ENCODE measurements at regions not wholly inside any gene's neighbourhood (a gene's known extent, or its start where the extent isn't known, plus 50 kb on each side); places are given as distances from the start of the nearest gene placed in this dataset.

DNA sequence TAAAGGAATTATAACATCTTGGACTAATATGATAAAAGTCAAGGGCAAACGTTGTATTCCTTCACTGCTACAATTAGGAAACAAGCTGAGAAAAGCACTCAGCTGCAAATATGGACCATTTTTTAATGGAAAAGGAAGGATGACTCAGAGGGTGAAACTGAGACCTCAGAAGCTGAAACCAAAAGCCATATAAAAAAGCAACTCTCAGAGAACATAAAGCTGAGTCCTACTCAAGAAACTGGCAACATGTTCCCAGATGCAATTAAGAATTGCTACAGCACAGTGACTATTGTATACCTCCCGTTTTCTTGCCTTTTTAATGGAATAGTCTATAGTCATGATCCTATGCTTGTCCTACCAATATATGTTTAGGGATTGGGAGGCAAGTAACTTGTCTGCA, 1106.4 kb upstream of the INTU start:
- intact Hi-C loops (cut with DNase I) = no loop called here
- H3K27ac ChIP-seq = no peak overlapping the region
- no peak for DNase-seq
- H3K9me3 ChIP-seq = no peaks in the 10 kb centered on the region
- 81 to 89% (median 84%) methylated on average over 2 of the region's 2 CpGs for WGBS, 3 donors
- TF ChIP-seq CTCF (IDR thresholded peaks at IDR 0.05) (no peak), EP300 (IDR thresholded peaks at IDR 0.05) (no peak), POLR2A (IDR thresholded peaks at IDR 0.05) (no peak)
- no peak overlapping the region for H3K4me3 ChIP-seq
- no peaks in the 10 kb centered on the region for H3K4me1 ChIP-seq (ENCODE audit: insufficient read depth)
- H3K36me3 ChIP-seq = no peaks in the 10 kb centered on the region
- no peaks in the 10 kb centered on the region for H3K27me3 ChIP-seq

GRCh38 chr4:126529997-126530396, 1102.8 kb upstream of the INTU start:
- no peak overlapping the region for H3K27ac ChIP-seq
- H3K4me3 ChIP-seq = no peak overlapping the region
- TF ChIP-seq EP300 (IDR thresholded peaks at IDR 0.05) (no peak), CTCF (IDR thresholded peaks at IDR 0.05) (no peak), POLR2A (IDR thresholded peaks at IDR 0.05) (no peak)
- H3K27me3 ChIP-seq = no peaks in the 10 kb centered on the region
- H3K4me1 ChIP-seq (ENCODE audit: insufficient read depth) = no peaks in the 10 kb centered on the region
- intact Hi-C loops (cut with DNase I) = no loop called here
- 77 to 83% (median 82%) methylated on average over 2 of the region's 2 CpGs for WGBS, 3 donors
- H3K9me3 ChIP-seq = no peaks in the 10 kb centered on the region
- no peak for DNase-seq
- no peaks in the 10 kb centered on the region for H3K36me3 ChIP-seq

DNA sequence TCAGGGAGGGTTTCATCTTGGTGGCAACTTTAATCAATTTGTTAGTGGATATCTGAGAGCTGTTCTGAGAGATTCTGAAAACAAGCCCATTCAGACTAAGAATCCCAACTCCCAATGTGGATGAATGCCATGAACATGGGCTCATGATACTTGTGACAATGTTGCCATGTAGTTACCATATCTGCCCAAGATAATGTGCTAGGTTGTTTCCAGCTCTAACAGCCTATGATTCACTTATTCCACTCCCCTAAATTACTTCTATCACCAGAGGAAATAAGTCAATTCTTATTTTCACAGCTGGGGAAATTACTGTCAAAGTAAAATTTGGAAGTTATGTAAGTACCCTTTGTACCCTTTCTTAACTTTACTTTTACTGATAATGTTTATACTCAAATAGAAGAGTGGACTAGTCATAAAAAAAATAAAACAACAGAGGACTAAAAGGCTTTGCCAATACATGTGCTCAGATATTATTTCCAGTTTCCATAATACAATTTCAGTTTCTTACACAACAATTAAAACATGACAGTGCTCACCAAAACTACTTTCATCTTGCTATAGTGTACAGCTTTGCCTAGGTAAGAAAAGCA, 1101.7 kb upstream of the INTU start:
- H3K4me1 ChIP-seq (ENCODE audit: insufficient read depth) = no peaks in the 10 kb centered on the region
- intact Hi-C loops (cut with DNase I) = no loop called here
- H3K27me3 ChIP-seq = no peaks in the 10 kb centered on the region
- H3K36me3 ChIP-seq = no peaks in the 10 kb centered on the region
- H3K4me3 ChIP-seq = no peak overlapping the region
- TF ChIP-seq POLR2A (IDR thresholded peaks at IDR 0.05) (no peak), CTCF (IDR thresholded peaks at IDR 0.05) (no peak), EP300 (IDR thresholded peaks at IDR 0.05) (no peak)
- no peak overlapping the region for H3K27ac ChIP-seq
- no peak for DNase-seq
- H3K9me3 ChIP-seq = no peaks in the 10 kb centered on the region

DNA sequence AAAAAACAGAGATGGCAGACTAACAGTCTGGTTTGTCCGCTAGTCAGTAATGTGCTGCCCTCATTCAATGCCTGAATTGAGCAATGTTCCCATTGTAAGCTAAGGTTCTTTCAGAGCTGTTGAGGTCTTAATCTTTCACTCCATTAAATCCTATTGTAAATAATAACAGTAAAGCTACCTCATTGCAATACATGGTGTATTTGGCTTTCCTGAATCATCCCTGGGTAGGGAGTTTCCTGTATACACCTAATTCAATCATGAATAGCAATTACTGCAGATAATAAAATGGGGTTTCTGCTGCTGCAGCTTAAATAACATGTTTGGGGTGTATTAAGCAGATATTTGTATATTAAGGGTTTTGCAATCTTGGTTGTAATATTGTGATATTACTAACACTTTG, 1100.2 kb upstream of the INTU start:
- 97 to 99% (median 97%) methylated on average over 1 of the region's 1 CpG for WGBS, 3 donors

More for the DNA sequence above, 1100.2 kb upstream of the INTU start:
- DNase-seq = no peak
- no peak overlapping the region for H3K27ac ChIP-seq
- H3K4me3 ChIP-seq = no peak overlapping the region
- TF ChIP-seq POLR2A (IDR thresholded peaks at IDR 0.05) = no peak
- no peak for TF ChIP-seq CTCF (IDR thresholded peaks at IDR 0.05)
- TF ChIP-seq EP300 (IDR thresholded peaks at IDR 0.05) = no peak
- no peaks in the 10 kb centered on the region for H3K9me3 ChIP-seq
- H3K27me3 ChIP-seq = no peaks in the 10 kb centered on the region
- intact Hi-C loops (cut with DNase I) = no loop called here
- no peaks in the 10 kb centered on the region for H3K4me1 ChIP-seq (ENCODE audit: insufficient read depth)
- no peaks in the 10 kb centered on the region for H3K36me3 ChIP-seq
